Tibial nerve (tissue), 4 donors: ENCODE measurements at regions not wholly inside any gene's neighbourhood (a gene's known extent, or its start where the extent isn't known, plus 50 kb on each side); places are given as distances from the start of the nearest gene placed in this dataset.

Source experiments
- DNase-seq, 2 donors: peaks; one replicate each; pipeline ENCODE4 v3.0.0-alpha.2; 2019; ENCODE audit warnings: low spot score in 2 of 2
- H3K27ac ChIP-seq, 4 donors: fragments of 200-600 bp; sonication (generic) in 3 of 4; one replicate each; pipeline ENCODE4 v1.5.1; 2017 to 2019; ENCODE audit warnings: mild to moderate bottlenecking in 1 of 4
- H3K27me3 ChIP-seq, 2 donors: fragments of 200-600 bp; sonication (generic) in 1 of 2; one replicate each; pipeline versions ENCODE4 v1.5.1 to v1.6.0; 2017 to 2019
- H3K36me3 ChIP-seq, 3 donors: fragments of 200-600 bp; sonication (generic); one replicate each; pipeline ENCODE4 v1.5.1; 2018 to 2019
- H3K4me1 ChIP-seq, 4 donors: fragments of 200-600 bp; sonication (generic) in 3 of 4; one replicate each; pipeline ENCODE4 v1.5.1; 2017 to 2019
- H3K4me3 ChIP-seq, 4 donors: fragments of 200-600 bp; sonication (generic) in 3 of 4; one replicate each; pipeline ENCODE4 v1.5.1; 2017 to 2019; ENCODE audit warnings: mild to moderate bottlenecking in 1 of 4, moderate library complexity in 1 of 4
- H3K9me3 ChIP-seq, 4 donors: fragments of 200-600 bp; sonication (generic) in 3 of 4; one replicate each; pipeline ENCODE4 v1.5.1; 2017 to 2019
- EP300 ChIP-seq, 2 donors: sonication (generic); formaldehyde crosslinking; IDR thresholded peaks; one replicate each; pipeline ENCODE4 v1.6.1; 2017; ENCODE audit warnings: antibody characterized with exemption in 2 of 2, mild to moderate bottlenecking in 1 of 2
- POLR2A ChIP-seq, 2 donors: fragments of 450-650 bp; IDR thresholded peaks; one replicate each; pipeline ENCODE4 v1.6.1; 2017; ENCODE audit warnings: antibody characterized with exemption in 2 of 2, mild to moderate bottlenecking in 2 of 2, moderate library complexity in 2 of 2
- WGBS, 2 donors: methylation state at CpG; one replicate each; pipeline ENCODE4 v1.1.5; 2018; 5-methylcytosine and 5-hydroxymethylcytosine counted together
- TF ChIP-seq, protein P1 (sequence below), 5 experiments: fragments of 200-600 bp in 3 of 5; fragments of 450-650 bp in 2 of 5; sonication (generic) in 3 of 5; IDR thresholded peaks; one replicate each; pipeline ENCODE4 v1.5.1; 2016 to 2019; ENCODE audit warnings: antibody characterized with exemption in 5 of 5, mild to moderate bottlenecking in 3 of 5, moderate library complexity in 2 of 5

DNA sequence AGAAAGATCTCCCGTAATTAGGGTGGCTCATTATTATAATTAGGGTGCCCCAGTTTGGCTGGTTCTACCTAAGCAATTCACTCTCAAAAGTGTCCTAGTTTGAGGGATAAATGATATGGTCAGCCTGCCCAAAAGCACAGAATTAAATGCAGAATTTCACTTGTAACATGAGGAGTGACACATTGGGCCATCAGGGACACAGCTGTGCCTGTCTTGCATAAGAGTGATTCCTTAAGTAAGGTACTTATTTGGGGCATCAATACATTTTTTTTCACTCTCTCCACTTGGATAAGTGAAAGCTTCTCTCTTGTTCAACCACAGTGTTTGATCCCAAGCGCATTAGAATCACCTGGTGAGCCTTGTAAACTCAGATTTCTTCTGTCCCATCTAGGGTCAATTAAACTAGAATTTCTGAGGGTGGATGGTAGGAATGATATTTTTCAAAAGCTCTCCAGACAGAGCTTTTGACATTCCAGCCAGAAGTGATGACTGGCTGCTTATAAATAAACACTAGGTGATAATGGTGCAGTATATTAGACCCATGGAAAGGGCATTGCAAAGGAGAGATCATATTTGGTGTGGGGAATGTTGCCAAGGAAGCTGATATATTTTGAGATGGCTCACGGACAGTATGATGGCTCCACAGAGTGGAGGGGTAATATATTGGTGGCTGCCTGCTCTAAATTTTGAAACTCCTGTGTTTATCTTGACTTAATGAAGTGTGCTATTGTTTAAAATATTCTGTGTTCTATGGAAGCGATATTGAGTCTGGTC, 458.1 kb upstream of the RASGRP1 start:
- TF ChIP-seq EP300 (IDR thresholded peaks at IDR 0.05) (no peak), POLR2A (IDR thresholded peaks at IDR 0.05) (no peak)
- TF ChIP-seq, protein P1, sequence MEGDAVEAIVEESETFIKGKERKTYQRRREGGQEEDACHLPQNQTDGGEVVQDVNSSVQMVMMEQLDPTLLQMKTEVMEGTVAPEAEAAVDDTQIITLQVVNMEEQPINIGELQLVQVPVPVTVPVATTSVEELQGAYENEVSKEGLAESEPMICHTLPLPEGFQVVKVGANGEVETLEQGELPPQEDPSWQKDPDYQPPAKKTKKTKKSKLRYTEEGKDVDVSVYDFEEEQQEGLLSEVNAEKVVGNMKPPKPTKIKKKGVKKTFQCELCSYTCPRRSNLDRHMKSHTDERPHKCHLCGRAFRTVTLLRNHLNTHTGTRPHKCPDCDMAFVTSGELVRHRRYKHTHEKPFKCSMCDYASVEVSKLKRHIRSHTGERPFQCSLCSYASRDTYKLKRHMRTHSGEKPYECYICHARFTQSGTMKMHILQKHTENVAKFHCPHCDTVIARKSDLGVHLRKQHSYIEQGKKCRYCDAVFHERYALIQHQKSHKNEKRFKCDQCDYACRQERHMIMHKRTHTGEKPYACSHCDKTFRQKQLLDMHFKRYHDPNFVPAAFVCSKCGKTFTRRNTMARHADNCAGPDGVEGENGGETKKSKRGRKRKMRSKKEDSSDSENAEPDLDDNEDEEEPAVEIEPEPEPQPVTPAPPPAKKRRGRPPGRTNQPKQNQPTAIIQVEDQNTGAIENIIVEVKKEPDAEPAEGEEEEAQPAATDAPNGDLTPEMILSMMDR (IDR thresholded peaks at IDR 0.05): no peak
- Histone ChIP-seq H3K27ac (no peak overlapping the region), H3K9me3 (no peaks in the 10 kb centered on the region), H3K4me1 (no peaks in the 10 kb centered on the region), H3K4me3 (no peak overlapping the region), H3K27me3 (no peaks in the 10 kb centered on the region), H3K36me3 (no peaks in the 10 kb centered on the region)
- no peak for DNase-seq
- WGBS, 2 donors: 81 to 86% methylated on average over 4 of the region's 4 CpGs

DNA sequence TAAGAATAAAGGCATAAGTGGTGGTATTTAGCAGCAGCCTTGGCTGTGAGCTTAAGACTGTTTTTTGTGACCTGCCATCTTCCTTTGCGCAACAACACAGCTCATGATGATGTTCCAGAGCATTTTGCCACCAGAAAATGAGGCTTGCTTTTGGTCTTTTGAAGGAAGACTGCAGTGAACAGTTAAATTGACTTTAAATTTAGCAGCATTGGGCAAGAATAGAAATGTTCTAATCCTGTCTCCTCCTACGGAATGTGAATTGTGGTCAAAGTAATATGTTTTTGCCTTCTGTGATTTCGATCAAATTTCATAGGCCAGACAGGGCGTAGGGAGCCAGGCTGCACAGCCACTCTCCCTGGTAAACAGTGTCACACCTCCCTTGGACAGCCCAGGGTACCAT, 460.7 kb upstream of the RASGRP1 start:
- Histone ChIP-seq H3K9me3 (no peaks in the 10 kb centered on the region), H3K4me3 (no peak overlapping the region), H3K27me3 (no peaks in the 10 kb centered on the region), H3K4me1 (no peaks in the 10 kb centered on the region), H3K27ac (no peak overlapping the region), H3K36me3 (no peaks in the 10 kb centered on the region)
- TF ChIP-seq EP300 (IDR thresholded peaks at IDR 0.05) (no peak), POLR2A (IDR thresholded peaks at IDR 0.05) (no peak)
- TF ChIP-seq, protein P1 (IDR thresholded peaks at IDR 0.05): no peak
- no peak for DNase-seq
- 84 to 91% methylated on average over 4 of the region's 4 CpGs for WGBS, 2 donors

DNA sequence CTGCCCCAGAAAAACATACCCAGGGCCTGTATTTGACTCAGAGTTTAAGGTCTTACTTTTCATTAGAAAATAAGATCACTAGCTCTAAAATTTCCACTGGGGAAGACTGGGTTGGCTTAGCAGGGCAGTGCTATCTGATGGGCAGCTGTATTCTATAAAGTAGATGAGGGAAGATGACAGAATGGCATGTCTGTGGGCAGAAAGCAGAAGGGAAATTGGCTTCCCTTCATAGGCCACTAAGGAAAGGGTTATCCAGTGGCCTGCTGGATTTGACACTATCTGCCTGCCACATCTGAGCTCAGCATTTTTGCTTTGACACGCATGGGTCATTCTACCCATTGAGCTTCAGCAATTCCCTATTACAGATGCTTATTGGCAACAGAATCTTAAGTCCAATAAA, 461.3 kb upstream of the RASGRP1 start:
- Histone ChIP-seq H3K36me3 (no peaks in the 10 kb centered on the region), H3K27ac (no peak overlapping the region), H3K4me1 (no peaks in the 10 kb centered on the region), H3K27me3 (no peaks in the 10 kb centered on the region), H3K9me3 (no peaks in the 10 kb centered on the region), H3K4me3 (no peak overlapping the region)
- no peak for TF ChIP-seq EP300 (IDR thresholded peaks at IDR 0.05)
- WGBS, 2 donors: 91 to 94% methylated on average over 1 of the region's 1 CpG
- no peak for DNase-seq

DNA sequence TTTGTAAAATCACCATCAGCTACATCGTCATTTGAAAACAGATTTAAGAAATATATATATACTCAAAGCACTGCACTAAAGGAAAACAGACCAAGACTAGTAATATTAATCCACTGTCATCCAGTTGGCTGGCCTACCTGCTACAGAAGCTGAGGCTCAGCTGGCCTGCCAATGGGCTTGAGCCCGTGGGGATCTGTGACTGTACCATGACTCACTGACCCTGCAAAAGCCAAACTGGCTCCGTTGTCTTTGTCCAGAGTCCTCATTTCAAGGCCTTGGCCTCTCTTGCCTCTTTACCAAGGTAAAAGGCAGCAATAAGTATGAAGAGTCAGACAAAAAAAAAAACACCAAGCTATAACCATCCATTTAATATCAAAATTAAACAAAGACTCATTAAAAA, 463.5 kb upstream of the RASGRP1 start:
- no peaks in the 10 kb centered on the region for H3K36me3 ChIP-seq
- no peaks in the 10 kb centered on the region for H3K27me3 ChIP-seq
- H3K27ac ChIP-seq: no peak overlapping the region
- 80 to 82% methylated on average over 3 of the region's 3 CpGs for WGBS, 2 donors
- no peak overlapping the region for H3K4me3 ChIP-seq
- no peaks in the 10 kb centered on the region for H3K4me1 ChIP-seq
- DNase-seq: peak in 1 of 2 donors; percentile 15
- TF ChIP-seq POLR2A (IDR thresholded peaks at IDR 0.05) (no peak), EP300 (IDR thresholded peaks at IDR 0.05) (no peak)
- TF ChIP-seq, protein P1 (IDR thresholded peaks at IDR 0.05): no peak
- no peaks in the 10 kb centered on the region for H3K9me3 ChIP-seq

DNA sequence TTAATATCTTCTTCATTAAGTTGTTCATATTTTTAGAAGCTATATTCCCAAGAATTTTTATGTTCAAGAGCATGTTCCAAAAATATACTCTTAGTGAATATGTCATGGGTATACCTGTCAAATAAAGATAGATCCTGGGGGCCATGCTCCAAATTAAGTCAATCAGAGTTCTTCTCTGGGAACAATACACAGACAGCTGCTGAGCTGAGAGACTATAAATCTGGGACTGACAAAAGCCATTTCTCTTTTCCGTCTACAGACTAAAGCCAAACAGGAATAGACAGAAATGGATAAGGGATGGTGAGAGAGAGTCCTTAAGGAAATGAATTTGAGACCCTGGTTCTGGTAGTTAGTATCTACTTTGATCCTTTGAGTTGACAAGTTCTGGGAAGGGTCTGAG, 465.1 kb upstream of the RASGRP1 start:
- DNase-seq: no peak
- H3K27ac ChIP-seq: no peak overlapping the region
- H3K4me3 ChIP-seq: no peak overlapping the region
- no peaks in the 10 kb centered on the region for H3K36me3 ChIP-seq
- peaks cover 0 to 3% (median 0%) of the 10 kb centered on the region in 4 donors for H3K4me1 ChIP-seq
- 79 to 95% methylated on average over 1 of the region's 1 CpG for WGBS, 2 donors
- no peaks in the 10 kb centered on the region for H3K9me3 ChIP-seq
- H3K27me3 ChIP-seq: no peaks in the 10 kb centered on the region
- TF ChIP-seq EP300 (IDR thresholded peaks at IDR 0.05): no peak
- TF ChIP-seq, protein P1 (IDR thresholded peaks at IDR 0.05): no peak
- TF ChIP-seq POLR2A (IDR thresholded peaks at IDR 0.05): no peak
